ENCODE measurements at regions not wholly inside any gene's neighbourhood (a gene's known extent, or its start where the extent isn't known, plus 50 kb on each side); places are given as distances from the start of the nearest gene placed in this dataset.

GRCh38 chr21:18058731-18059398, 185.8 kb upstream of the CHODL start:
- no peaks in the 10 kb centered on the region for H4K20me1 ChIP-seq (ENCODE audit: insufficient read depth, low read length)
- H3K4me3 ChIP-seq (ENCODE audit: low read length), result no peak overlapping the region
- no peaks in the 10 kb centered on the region for H3K36me3 ChIP-seq (replicated peaks; ENCODE audit: low read depth, low read length)
- H2AFZ ChIP-seq (ENCODE audit: low read depth, low read length), result no peak overlapping the region
- no peaks in the 10 kb centered on the region for H3K4me1 ChIP-seq (ENCODE audit: low read length)
- H3K27me3 ChIP-seq (ENCODE audit: low read depth, low read length), result no peaks in the 10 kb centered on the region
- H3K9me3 ChIP-seq (ENCODE audit: insufficient read depth, low read length), result no peaks in the 10 kb centered on the region
- TF ChIP-seq CTCF (IDR thresholded peaks at IDR 0.05; ENCODE audit: low read depth, low read length) (no peak), EZH2phosphoT487 (IDR thresholded peaks at IDR 0.05; ENCODE audit: low read depth) (no peak)
- H3K4me2 ChIP-seq (ENCODE audit: low read length), result no peak overlapping the region
- H3K27ac ChIP-seq (ENCODE audit: low read length), result no peak overlapping the region
- H3K9ac ChIP-seq (ENCODE audit: low read length), result no peak overlapping the region
- H3K79me2 ChIP-seq (ENCODE audit: low read length), result no peaks in the 10 kb centered on the region

GRCh38 chr21:18053151-18053550, 191.5 kb upstream of the CHODL start:
- Histone ChIP-seq H3K27me3 (ENCODE audit: low read depth, low read length) (no peaks in the 10 kb centered on the region), H3K4me3 (ENCODE audit: low read length) (no peak overlapping the region), H3K27ac (ENCODE audit: low read length) (no peak overlapping the region), H4K20me1 (ENCODE audit: insufficient read depth, low read length) (no peaks in the 10 kb centered on the region), H3K4me1 (ENCODE audit: low read length) (no peaks in the 10 kb centered on the region), H3K79me2 (ENCODE audit: low read length) (no peaks in the 10 kb centered on the region), H2AFZ (ENCODE audit: low read depth, low read length) (no peak overlapping the region), H3K36me3 (replicated peaks; ENCODE audit: low read depth, low read length) (no peaks in the 10 kb centered on the region), H3K4me2 (ENCODE audit: low read length) (no peak overlapping the region), H3K9me3 (ENCODE audit: insufficient read depth, low read length) (no peaks in the 10 kb centered on the region), H3K9ac (ENCODE audit: low read length) (no peak overlapping the region)
- TF ChIP-seq CTCF (IDR thresholded peaks at IDR 0.05; ENCODE audit: low read depth, low read length), result no peak
- TF ChIP-seq EZH2phosphoT487 (IDR thresholded peaks at IDR 0.05; ENCODE audit: low read depth), result no peak

GRCh38 chr21:18049461-18049860, 195.2 kb upstream of the CHODL start:
- Histone ChIP-seq H3K79me2 (ENCODE audit: low read length) (no peaks in the 10 kb centered on the region), H3K27ac (ENCODE audit: low read length) (no peak overlapping the region), H2AFZ (ENCODE audit: low read depth, low read length) (no peak overlapping the region), H3K4me2 (ENCODE audit: low read length) (no peak overlapping the region), H3K4me3 (ENCODE audit: low read length) (no peak overlapping the region), H3K4me1 (ENCODE audit: low read length) (no peaks in the 10 kb centered on the region), H3K27me3 (ENCODE audit: low read depth, low read length) (no peaks in the 10 kb centered on the region), H3K9me3 (ENCODE audit: insufficient read depth, low read length) (no peaks in the 10 kb centered on the region), H4K20me1 (ENCODE audit: insufficient read depth, low read length) (no peaks in the 10 kb centered on the region), H3K9ac (ENCODE audit: low read length) (no peak overlapping the region), H3K36me3 (replicated peaks; ENCODE audit: low read depth, low read length) (no peaks in the 10 kb centered on the region)
- no peak for TF ChIP-seq CTCF (IDR thresholded peaks at IDR 0.05; ENCODE audit: low read depth, low read length)
- no peak for TF ChIP-seq EZH2phosphoT487 (IDR thresholded peaks at IDR 0.05; ENCODE audit: low read depth)

- Histone ChIP-seq H2AFZ (ENCODE audit: low read depth, low read length) (no peak overlapping the region), H3K4me1 (ENCODE audit: low read length) (no peaks in the 10 kb centered on the region)
- peak; percentile 75 for TF ChIP-seq CTCF (IDR thresholded peaks at IDR 0.05; ENCODE audit: low read depth, low read length)
- no peak for TF ChIP-seq EZH2phosphoT487 (IDR thresholded peaks at IDR 0.05; ENCODE audit: low read depth)
Observed at GRCh38 chr21:18041012-18041411, 203.6 kb upstream of the CHODL start.

More at GRCh38 chr21:18041012-18041411, 203.6 kb upstream of the CHODL start:
- Histone ChIP-seq H3K4me2 (ENCODE audit: low read length) (no peak overlapping the region), H3K27me3 (ENCODE audit: low read depth, low read length) (no peaks in the 10 kb centered on the region), H3K4me3 (ENCODE audit: low read length) (no peak overlapping the region), H3K9me3 (ENCODE audit: insufficient read depth, low read length) (no peaks in the 10 kb centered on the region), H3K79me2 (ENCODE audit: low read length) (no peaks in the 10 kb centered on the region), H3K9ac (ENCODE audit: low read length) (no peak overlapping the region), H3K36me3 (replicated peaks; ENCODE audit: low read depth, low read length) (no peaks in the 10 kb centered on the region), H4K20me1 (ENCODE audit: insufficient read depth, low read length) (no peaks in the 10 kb centered on the region), H3K27ac (ENCODE audit: low read length) (no peak overlapping the region)
